K562 (cell line): ENCODE measurements at regions not wholly inside any gene's neighbourhood (a gene's known extent, or its start where the extent isn't known, plus 50 kb on each side); places are given as distances from the start of the nearest gene placed in this dataset.

Experiments used
- ARID4B ChIP-seq: sonication (generic); formaldehyde crosslinking; IDR thresholded peaks from 2 replicates; pipeline ENCODE4 v1.8.0; 2022; ENCODE audit warnings: mild to moderate bottlenecking, missing genetic modification reagents
- ASH1L ChIP-seq: fragments of 450-650 bp; IDR thresholded peaks from 2 replicates; pipeline ENCODE4 v1.6.1; 2018; ENCODE audit warnings: borderline replicate concordance, mild to moderate bottlenecking, low read depth; ENCODE audit not compliant: partially characterized antibody
- ATF7 ChIP-seq: fragments of 450-650 bp; IDR thresholded peaks from 2 replicates; pipeline ENCODE4 v1.7.1; 2014; ENCODE audit warnings: mild to moderate bottlenecking, moderate library complexity
- CBX1 ChIP-seq: sonication (generic); IDR thresholded peaks from 2 replicates; pipeline ENCODE4 v1.6.1; 2016; ENCODE audit warnings: antibody characterized with exemption, low read depth, mild to moderate bottlenecking
- HDGF ChIP-seq: fragments of 450-650 bp; IDR thresholded peaks from 2 replicates; pipeline ENCODE4 v1.6.1; 2016
- IFI16 ChIP-seq: fragments of 250-450 bp; sonication (Bioruptor Pico); IDR thresholded peaks from 2 replicates; pipeline ENCODE4 v2.1.2; 2022; ENCODE audit warnings: mild to moderate bottlenecking, inconsistent platforms
- KDM1A ChIP-seq, 2 experiments: fragments of 450-650 bp; IDR thresholded peaks; 2 replicates each; pipeline ENCODE4 v1.6.1; 2016; ENCODE audit warnings: mild to moderate bottlenecking in 2 of 2
- MTA1 ChIP-seq: fragments of 450-650 bp; IDR thresholded peaks from 2 replicates; pipeline ENCODE4 v1.6.1; 2017; ENCODE audit warnings: borderline replicate concordance
- NR4A1 ChIP-seq, 2 experiments: fragments of 250-450 bp in 1 of 2; fragments of 450-650 bp in 1 of 2; sonication (Bioruptor Pico) in 1 of 2; IDR thresholded peaks; 2 replicates each; pipeline versions ENCODE4 v1.4.0 to v1.6.1; 2016 to 2020; ENCODE audit warnings: mild to moderate bottlenecking in 2 of 2, missing compliant biosample characterization in 1 of 2, missing genetic modification characterization in 1 of 2, moderate library complexity in 1 of 2
- PRMT5 ChIP-seq: sonication (generic); formaldehyde crosslinking; IDR thresholded peaks from 2 replicates; pipeline ENCODE4 v1.5.0; 2020; ENCODE audit warnings: missing genetic modification reagents
- ZFPM2 ChIP-seq: fragments of 250-450 bp; sonication (Bioruptor Pico); IDR thresholded peaks from 2 replicates; pipeline ENCODE4 v1.5.1; 2022; ENCODE audit warnings: mild to moderate bottlenecking
- ZNF408 ChIP-seq: fragments of 250-450 bp; sonication (Bioruptor Pico); IDR thresholded peaks from 2 replicates; pipeline ENCODE4 v1.4.0; 2020; ENCODE audit warnings: low read depth, mild to moderate bottlenecking, moderate library complexity
- TF ChIP-seq, protein P1 (sequence below): fragments of 450-650 bp; IDR thresholded peaks from 2 replicates; pipeline ENCODE4 v1.6.1; 2017; ENCODE audit warnings: mild to moderate bottlenecking, moderate library complexity
- TF ChIP-seq, protein P2 (sequence below): fragments of 250-450 bp; sonication (Bioruptor Pico); IDR thresholded peaks from 2 replicates; pipeline ENCODE4 v1.8.0; 2022; ENCODE audit warnings: moderate library complexity, mild to moderate bottlenecking, inconsistent platforms
- TF ChIP-seq, protein P3 (sequence below): sonication (generic); formaldehyde crosslinking; IDR thresholded peaks from 2 replicates; pipeline ENCODE4 v1.8.0; 2022; ENCODE audit warnings: missing genetic modification reagents, mild to moderate bottlenecking, borderline replicate concordance
- TF ChIP-seq, protein P4 (sequence below): sonication (generic); formaldehyde crosslinking; IDR thresholded peaks from 2 replicates; pipeline ENCODE4 v1.8.0; 2022; ENCODE audit warnings: mild to moderate bottlenecking, missing genetic modification reagents
- TF ChIP-seq, protein P5 (sequence below): IDR thresholded peaks from 2 replicates; pipeline ENCODE4 v1.6.1; 2011; ENCODE audit warnings: borderline replicate concordance, low read depth, mild to moderate bottlenecking, moderate library complexity, low read length; ENCODE audit not compliant: insufficient read depth, poor library complexity, severe bottlenecking

GRCh38 chr16:79912592-79913310 lies 312.2 kb upstream of the MAF start (continued):
- TF ChIP-seq, protein P1, sequence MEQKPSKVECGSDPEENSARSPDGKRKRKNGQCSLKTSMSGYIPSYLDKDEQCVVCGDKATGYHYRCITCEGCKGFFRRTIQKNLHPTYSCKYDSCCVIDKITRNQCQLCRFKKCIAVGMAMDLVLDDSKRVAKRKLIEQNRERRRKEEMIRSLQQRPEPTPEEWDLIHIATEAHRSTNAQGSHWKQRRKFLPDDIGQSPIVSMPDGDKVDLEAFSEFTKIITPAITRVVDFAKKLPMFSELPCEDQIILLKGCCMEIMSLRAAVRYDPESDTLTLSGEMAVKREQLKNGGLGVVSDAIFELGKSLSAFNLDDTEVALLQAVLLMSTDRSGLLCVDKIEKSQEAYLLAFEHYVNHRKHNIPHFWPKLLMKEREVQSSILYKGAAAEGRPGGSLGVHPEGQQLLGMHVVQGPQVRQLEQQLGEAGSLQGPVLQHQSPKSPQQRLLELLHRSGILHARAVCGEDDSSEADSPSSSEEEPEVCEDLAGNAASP, result no peak
- TF ChIP-seq KDM1A (IDR thresholded peaks at IDR 0.05) (peak in 1 of 2 experiments; percentile 54; a peak in 1 of 4 replicates), PRMT5 (CRISPR knock-in tag) (no peak), MTA1 (no peak), ATF7 (no peak), ARID4B (no peak), NR4A1 (CRISPR knock-in tag; IDR thresholded peaks at IDR 0.05) (no peak), NR4A1 (tag; IDR thresholded peaks at IDR 0.05) (no peak), HDGF (no peak), ZNF408 (CRISPR knock-in tag) (no peak), ASH1L (no peak), CBX1 (peak; percentile 29; the same call in 1 of the 2 replicates), ZFPM2 (CRISPR knock-in tag) (no peak), IFI16 (no peak)
- TF ChIP-seq, protein P2, sequence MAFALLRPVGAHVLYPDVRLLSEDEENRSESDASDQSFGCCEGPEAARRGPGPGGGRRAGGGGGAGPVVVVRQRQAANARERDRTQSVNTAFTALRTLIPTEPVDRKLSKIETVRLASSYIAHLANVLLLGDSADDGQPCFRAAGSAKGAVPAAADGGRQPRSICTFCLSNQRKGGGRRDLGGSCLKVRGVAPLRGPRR, result no peak
- TF ChIP-seq, protein P3, sequence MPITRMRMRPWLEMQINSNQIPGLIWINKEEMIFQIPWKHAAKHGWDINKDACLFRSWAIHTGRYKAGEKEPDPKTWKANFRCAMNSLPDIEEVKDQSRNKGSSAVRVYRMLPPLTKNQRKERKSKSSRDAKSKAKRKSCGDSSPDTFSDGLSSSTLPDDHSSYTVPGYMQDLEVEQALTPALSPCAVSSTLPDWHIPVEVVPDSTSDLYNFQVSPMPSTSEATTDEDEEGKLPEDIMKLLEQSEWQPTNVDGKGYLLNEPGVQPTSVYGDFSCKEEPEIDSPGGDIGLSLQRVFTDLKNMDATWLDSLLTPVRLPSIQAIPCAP (CRISPR knock-in tag), result no peak
- TF ChIP-seq, protein P4, sequence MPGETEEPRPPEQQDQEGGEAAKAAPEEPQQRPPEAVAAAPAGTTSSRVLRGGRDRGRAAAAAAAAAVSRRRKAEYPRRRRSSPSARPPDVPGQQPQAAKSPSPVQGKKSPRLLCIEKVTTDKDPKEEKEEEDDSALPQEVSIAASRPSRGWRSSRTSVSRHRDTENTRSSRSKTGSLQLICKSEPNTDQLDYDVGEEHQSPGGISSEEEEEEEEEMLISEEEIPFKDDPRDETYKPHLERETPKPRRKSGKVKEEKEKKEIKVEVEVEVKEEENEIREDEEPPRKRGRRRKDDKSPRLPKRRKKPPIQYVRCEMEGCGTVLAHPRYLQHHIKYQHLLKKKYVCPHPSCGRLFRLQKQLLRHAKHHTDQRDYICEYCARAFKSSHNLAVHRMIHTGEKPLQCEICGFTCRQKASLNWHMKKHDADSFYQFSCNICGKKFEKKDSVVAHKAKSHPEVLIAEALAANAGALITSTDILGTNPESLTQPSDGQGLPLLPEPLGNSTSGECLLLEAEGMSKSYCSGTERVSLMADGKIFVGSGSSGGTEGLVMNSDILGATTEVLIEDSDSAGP (CRISPR knock-in tag), result no peak
- TF ChIP-seq, protein P5, sequence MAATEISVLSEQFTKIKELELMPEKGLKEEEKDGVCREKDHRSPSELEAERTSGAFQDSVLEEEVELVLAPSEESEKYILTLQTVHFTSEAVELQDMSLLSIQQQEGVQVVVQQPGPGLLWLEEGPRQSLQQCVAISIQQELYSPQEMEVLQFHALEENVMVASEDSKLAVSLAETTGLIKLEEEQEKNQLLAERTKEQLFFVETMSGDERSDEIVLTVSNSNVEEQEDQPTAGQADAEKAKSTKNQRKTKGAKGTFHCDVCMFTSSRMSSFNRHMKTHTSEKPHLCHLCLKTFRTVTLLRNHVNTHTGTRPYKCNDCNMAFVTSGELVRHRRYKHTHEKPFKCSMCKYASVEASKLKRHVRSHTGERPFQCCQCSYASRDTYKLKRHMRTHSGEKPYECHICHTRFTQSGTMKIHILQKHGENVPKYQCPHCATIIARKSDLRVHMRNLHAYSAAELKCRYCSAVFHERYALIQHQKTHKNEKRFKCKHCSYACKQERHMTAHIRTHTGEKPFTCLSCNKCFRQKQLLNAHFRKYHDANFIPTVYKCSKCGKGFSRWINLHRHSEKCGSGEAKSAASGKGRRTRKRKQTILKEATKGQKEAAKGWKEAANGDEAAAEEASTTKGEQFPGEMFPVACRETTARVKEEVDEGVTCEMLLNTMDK, result no peak
